GM12874 (cell line): ENCODE measurements at regions not wholly inside any gene's neighbourhood (a gene's known extent, or its start where the extent isn't known, plus 50 kb on each side); places are given as distances from the start of the nearest gene placed in this dataset.

Experiments used
- CTCF ChIP-seq: IDR thresholded peaks from 2 replicates; pipeline ENCODE4 v1.5.1; 2011; ENCODE audit warnings: low read depth, mild to moderate bottlenecking, control low read depth, low read length, moderate library complexity; ENCODE audit not compliant: insufficient read depth

GRCh38 chr20:39813190-39813829, 851.2 kb downstream of the DHX35 start:
- TF ChIP-seq CTCF = no peak

GRCh38 chr20:39812116-39812515, 850.0 kb downstream of the DHX35 start:
- no peak for TF ChIP-seq CTCF

- no peak for TF ChIP-seq CTCF
Observed at GRCh38 chr20:39810309-39810708, 848.2 kb downstream of the DHX35 start.

GRCh38 chr20:39808613-39809012, 846.5 kb downstream of the DHX35 start:
- TF ChIP-seq CTCF = no peak

- TF ChIP-seq CTCF = no peak
Observed at GRCh38 chr20:39800548-39800947, 838.4 kb downstream of the DHX35 start.

- no peak for TF ChIP-seq CTCF
Observed at GRCh38 chr20:39800111-39800510, 838.0 kb downstream of the DHX35 start.

GRCh38 chr20:39799366-39799965, 837.3 kb downstream of the DHX35 start:
- TF ChIP-seq CTCF = no peak
